Erythroblast (primary cell): ENCODE measurements at regions not wholly inside any gene's neighbourhood (a gene's known extent, or its start where the extent isn't known, plus 50 kb on each side); places are given as distances from the start of the nearest gene placed in this dataset.

Experiments used
- GATA1 ChIP-seq: IDR thresholded peaks from 2 replicates; pipeline ENCODE4 v1.6.1; 2011; ENCODE audit warnings: low read depth, mild to moderate bottlenecking, control low read depth, low read length, moderate library complexity
- POLR2A ChIP-seq: IDR thresholded peaks from 2 replicates; pipeline ENCODE4 v1.6.1; 2011; ENCODE audit warnings: mild to moderate bottlenecking, low read length

- TF ChIP-seq POLR2A (no peak), GATA1 (no peak)
Observed at GRCh38 chr1:217985641-217986040, 299.5 kb upstream of the RRP15 start.
